Brain microvascular endothelial cell (primary cell): ENCODE measurements at regions not wholly inside any gene's neighbourhood (a gene's known extent, or its start where the extent isn't known, plus 50 kb on each side); places are given as distances from the start of the nearest gene placed in this dataset.

Source experiments
- DNase-seq: peaks from one replicate; pipeline ENCODE4 v3.0.0-alpha.2; 2020
- H3K27ac ChIP-seq: fragments of 250-450 bp; sonication (Bioruptor Pico); 2 replicates; pipeline ENCODE4 v1.5.1; 2020; ENCODE audit warnings: mild to moderate bottlenecking, moderate library complexity
- H3K27me3 ChIP-seq: fragments of 250-450 bp; sonication (Bioruptor Pico); replicated peaks from 2 replicates; pipeline ENCODE4 v1.5.1; 2020; ENCODE audit warnings: mild to moderate bottlenecking
- H3K36me3 ChIP-seq: fragments of 250-450 bp; sonication (Bioruptor Pico); replicated peaks from 2 replicates; pipeline ENCODE4 v1.5.1; 2020; ENCODE audit warnings: mild to moderate bottlenecking
- H3K4me3 ChIP-seq: 2 replicates; pipeline ENCODE4 v1.5.1; 2011; ENCODE audit warnings: low read depth, mild to moderate bottlenecking, control low read depth, low read length, moderate library complexity
- in situ Hi-C: cut with HindIII; loops from 2 replicates; pipeline ENCODE4 v1.10.0; 2017; ENCODE audit warnings: low sequenced_read_pairs, low pct_ligation_motif_present
- TF ChIP-seq, protein P1 (sequence below): IDR thresholded peaks from 2 replicates; pipeline ENCODE4 v1.5.1; 2011; ENCODE audit warnings: low read depth, mild to moderate bottlenecking, moderate library complexity, low read length, control low read depth, inconsistent platforms; ENCODE audit errors: missing control alignments

DNA sequence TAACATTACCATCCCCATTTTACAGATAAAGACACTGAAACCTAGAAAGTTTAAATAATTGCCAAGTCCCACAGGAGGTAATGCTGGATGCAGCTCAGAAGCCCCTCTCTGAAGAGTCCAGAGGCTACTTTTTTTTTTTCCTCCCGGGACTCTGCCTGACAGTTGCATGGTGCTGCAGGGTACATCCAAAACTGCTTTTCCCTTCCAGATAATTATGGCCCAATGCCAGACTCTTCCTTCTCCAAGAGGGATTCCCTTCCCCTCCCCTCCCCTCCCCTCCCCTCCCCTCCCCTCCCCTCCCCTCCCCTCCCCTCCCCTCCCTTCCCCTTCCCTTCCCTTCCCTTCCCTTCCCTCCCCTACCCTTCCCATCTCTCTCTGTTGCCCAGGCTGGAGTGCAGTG lies 122.9 kb downstream of the LSMEM1 start:
- no peak overlapping the region for H3K27ac ChIP-seq
- H3K36me3 ChIP-seq: no peaks in the 10 kb centered on the region
- no peak for DNase-seq
- in situ Hi-C loops: no loop called here
- H3K27me3 ChIP-seq: no peaks in the 10 kb centered on the region
- H3K4me3 ChIP-seq: no peak overlapping the region
- TF ChIP-seq, protein P1, sequence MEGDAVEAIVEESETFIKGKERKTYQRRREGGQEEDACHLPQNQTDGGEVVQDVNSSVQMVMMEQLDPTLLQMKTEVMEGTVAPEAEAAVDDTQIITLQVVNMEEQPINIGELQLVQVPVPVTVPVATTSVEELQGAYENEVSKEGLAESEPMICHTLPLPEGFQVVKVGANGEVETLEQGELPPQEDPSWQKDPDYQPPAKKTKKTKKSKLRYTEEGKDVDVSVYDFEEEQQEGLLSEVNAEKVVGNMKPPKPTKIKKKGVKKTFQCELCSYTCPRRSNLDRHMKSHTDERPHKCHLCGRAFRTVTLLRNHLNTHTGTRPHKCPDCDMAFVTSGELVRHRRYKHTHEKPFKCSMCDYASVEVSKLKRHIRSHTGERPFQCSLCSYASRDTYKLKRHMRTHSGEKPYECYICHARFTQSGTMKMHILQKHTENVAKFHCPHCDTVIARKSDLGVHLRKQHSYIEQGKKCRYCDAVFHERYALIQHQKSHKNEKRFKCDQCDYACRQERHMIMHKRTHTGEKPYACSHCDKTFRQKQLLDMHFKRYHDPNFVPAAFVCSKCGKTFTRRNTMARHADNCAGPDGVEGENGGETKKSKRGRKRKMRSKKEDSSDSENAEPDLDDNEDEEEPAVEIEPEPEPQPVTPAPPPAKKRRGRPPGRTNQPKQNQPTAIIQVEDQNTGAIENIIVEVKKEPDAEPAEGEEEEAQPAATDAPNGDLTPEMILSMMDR: no peak

DNA sequence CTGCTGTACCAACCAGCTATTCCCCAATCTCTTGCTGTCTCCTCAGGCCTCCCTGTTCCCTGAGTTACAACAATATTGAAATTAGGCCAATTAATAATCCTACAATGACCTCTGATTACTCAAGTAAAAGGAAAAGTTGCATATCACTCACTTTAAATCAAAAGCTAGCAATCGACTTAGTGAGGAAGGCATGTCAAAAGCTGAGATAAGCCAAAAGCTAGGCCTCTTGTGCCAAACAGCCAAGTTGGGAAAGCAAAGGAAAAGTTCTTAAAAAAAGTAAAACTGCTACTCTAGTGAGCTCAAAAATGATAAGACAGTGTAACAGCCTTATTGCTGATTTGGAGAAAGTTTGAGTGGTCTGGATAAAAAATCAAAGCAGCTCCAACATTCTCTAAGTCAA lies 129.8 kb downstream of the LSMEM1 start:
- Histone ChIP-seq H3K27ac (no peak overlapping the region), H3K36me3 (no peaks in the 10 kb centered on the region), H3K27me3 (no peaks in the 10 kb centered on the region), H3K4me3 (no peak overlapping the region)
- TF ChIP-seq, protein P1: no peak
- DNase-seq: no peak
- in situ Hi-C loops: no loop called here

DNA sequence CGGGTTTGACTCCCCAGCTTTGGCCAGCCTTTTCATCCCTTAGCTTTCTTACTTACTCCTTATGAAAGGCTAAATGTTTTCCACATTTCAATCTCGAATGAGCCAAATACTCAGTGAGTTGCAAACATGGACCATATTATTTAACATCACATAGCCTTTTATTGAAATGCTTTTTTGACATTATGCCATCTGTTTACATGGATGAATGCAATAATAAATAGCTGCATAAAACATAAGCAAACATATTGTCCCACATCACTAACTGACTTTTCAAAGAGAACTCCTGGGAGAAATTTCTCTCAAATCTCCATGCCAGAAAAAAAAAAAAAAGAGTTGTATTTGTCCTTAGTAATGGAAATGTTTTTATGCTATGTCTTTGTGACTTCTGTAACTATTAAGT lies 134.9 kb downstream of the LSMEM1 start:
- in situ Hi-C loops: no loop called here
- TF ChIP-seq, protein P1: no peak
- DNase-seq: no peak
- no peaks in the 10 kb centered on the region for H3K27me3 ChIP-seq
- H3K27ac ChIP-seq: no peak overlapping the region
- H3K4me3 ChIP-seq: no peak overlapping the region
- H3K36me3 ChIP-seq: no peaks in the 10 kb centered on the region

DNA sequence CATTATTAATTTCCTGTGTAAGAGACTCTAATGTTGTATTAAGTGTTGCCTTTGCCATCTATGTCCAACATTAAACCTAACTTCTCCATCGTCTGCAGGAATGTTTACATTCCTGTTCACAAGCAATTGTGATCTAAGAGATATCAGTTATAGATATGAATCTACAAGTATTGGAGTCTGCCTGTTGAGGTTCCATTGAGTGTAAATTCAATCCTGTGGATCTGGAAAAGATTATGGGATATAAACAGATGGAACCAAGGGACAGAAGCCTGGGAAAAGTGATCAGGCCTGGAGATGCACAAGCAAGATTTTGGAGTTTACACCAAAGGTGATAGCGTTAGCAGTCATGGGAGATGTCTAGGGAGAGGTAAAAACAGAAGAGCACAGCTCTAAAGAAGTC lies 135.5 kb downstream of the LSMEM1 start:
- DNase-seq: no peak
- no peak overlapping the region for H3K27ac ChIP-seq
- TF ChIP-seq, protein P1: no peak
- in situ Hi-C loops: no loop called here
- H3K27me3 ChIP-seq: no peaks in the 10 kb centered on the region
- no peak overlapping the region for H3K4me3 ChIP-seq
- H3K36me3 ChIP-seq: no peaks in the 10 kb centered on the region

DNA sequence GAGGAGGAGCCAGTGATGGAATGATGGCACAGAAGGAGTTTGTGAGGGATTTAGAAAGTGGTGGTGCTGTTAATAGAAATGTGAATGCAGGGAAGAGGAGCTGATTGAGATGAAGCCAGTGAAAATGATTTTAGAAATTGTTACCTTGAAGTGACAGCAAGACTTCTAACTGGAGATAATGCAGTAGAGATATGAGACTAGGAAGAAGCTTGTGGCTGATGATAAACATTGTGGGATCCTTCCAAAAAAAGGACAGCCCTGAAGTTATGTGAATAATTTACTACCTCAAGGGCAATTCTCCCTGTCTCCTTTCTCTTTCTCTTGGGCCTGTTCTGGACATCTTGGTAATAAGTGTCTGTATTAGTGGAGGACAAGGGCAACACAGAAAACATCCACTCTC lies 138.6 kb downstream of the LSMEM1 start:
- in situ Hi-C loops: no loop called here
- no peaks in the 10 kb centered on the region for H3K27me3 ChIP-seq
- H3K4me3 ChIP-seq: no peak overlapping the region
- no peak overlapping the region for H3K27ac ChIP-seq
- TF ChIP-seq, protein P1: no peak
- no peaks in the 10 kb centered on the region for H3K36me3 ChIP-seq
- DNase-seq: no peak

DNA sequence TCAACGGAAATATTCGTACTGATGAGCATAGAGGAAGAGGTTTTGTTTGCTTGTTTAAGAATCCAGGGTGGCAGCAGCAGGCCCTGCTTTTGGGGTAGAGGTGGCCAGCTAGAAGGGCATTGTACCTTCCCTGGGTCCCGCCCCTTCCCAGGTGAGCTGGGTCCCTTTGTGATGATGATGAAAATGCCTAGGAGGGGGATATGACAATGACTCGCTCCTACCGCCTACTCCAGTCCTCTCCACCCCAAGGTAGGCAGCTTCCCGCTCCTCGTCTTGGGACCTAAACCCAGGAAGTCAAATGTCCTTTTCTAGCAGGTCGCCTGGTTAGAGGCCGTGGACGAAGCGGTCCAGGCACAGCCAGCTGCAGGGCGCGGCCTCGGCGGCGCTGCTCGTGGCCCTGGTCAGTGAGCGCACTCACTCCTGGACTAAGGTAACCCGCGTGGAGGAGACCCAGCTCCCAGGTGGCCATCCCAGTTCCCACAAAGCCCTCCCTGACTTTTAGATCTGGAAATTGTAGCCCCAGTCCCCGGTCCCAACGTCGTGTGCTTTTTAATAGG lies 141.4 kb downstream of the LSMEM1 start:
- DNase-seq: no peak
- Histone ChIP-seq H3K27ac (no peak overlapping the region), H3K4me3 (no peak overlapping the region), H3K36me3 (no peaks in the 10 kb centered on the region), H3K27me3 (no peaks in the 10 kb centered on the region)
- TF ChIP-seq, protein P1: no peak
- in situ Hi-C loops: no loop called here
